Neutrophil (primary cell): ENCODE measurements at regions not wholly inside any gene's neighbourhood (a gene's known extent, or its start where the extent isn't known, plus 50 kb on each side); places are given as distances from the start of the nearest gene placed in this dataset.
"Not testable (repeated sequence)": the region's sequence is repeated elsewhere in the genome, so short reads cannot be mapped to it uniquely, and the experiment has no call there.

Experiments used
- H3K27ac ChIP-seq: fragments of 200-600 bp; sonication (generic); 2 replicates; pipeline ENCODE4 v1.5.1; 2016; ENCODE audit warnings: mild to moderate bottlenecking, moderate library complexity
- H3K27me3 ChIP-seq: fragments of 200-600 bp; sonication (generic); 2 replicates; pipeline ENCODE4 v1.6.0; 2016; ENCODE audit warnings: mild to moderate bottlenecking
- H3K36me3 ChIP-seq: fragments of 200-600 bp; sonication (generic); 2 replicates; pipeline ENCODE4 v1.5.1; 2017
- H3K4me1 ChIP-seq, 2 experiments: fragments of 200-600 bp in 1 of 2; sonication (generic) in 1 of 2; 1 replicate in 1 of 2; 2 replicates in 1 of 2; pipeline versions ENCODE4 v1.5.1 to v1.6.1; 2013 to 2016; ENCODE audit warnings: low read depth in 1 of 2, low read length in 1 of 2, mild to moderate bottlenecking in 1 of 2, moderate library complexity in 1 of 2; ENCODE audit not compliant: control insufficient read depth in 1 of 2, insufficient read depth in 1 of 2
- H3K4me3 ChIP-seq, 2 experiments: fragments of 200-600 bp in 1 of 2; sonication (generic) in 1 of 2; 1 replicate in 1 of 2; 2 replicates in 1 of 2; pipeline ENCODE4 v1.5.1; 2013 to 2016; ENCODE audit warnings: low read depth in 1 of 2, low read length in 1 of 2, mild to moderate bottlenecking in 1 of 2, moderate library complexity in 1 of 2
- H3K9me3 ChIP-seq: fragments of 200-600 bp; sonication (generic); 2 replicates; pipeline ENCODE4 v1.5.1; 2016
- TF ChIP-seq, protein P1 (sequence below): fragments of 200-600 bp; sonication (generic); IDR thresholded peaks from 2 replicates; pipeline ENCODE4 v1.5.1; 2016; ENCODE audit warnings: antibody characterized with exemption

DNA sequence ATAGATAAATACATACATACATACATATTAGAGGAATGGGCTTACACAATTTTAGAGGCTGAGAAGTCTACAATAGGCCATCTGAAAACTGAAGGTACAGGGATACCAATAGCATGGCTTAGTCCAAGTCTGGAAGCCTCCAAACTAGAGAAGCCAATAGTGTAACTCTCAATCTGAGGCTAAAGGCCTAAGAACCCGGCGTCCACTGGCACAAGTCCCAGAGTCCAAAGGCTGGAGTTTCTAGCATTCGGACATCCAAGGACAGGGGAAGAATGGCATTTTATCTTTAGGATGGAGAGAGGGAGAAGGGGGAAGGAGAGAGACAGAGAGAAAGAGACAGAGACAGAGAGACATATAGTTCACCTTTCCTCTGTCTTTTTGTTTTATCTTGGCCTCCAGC lies 63.7 kb upstream of the SYT4 start:
- H3K4me3 ChIP-seq = no peak overlapping the region
- no peaks in the 10 kb centered on the region for H3K9me3 ChIP-seq
- no peaks in the 10 kb centered on the region for H3K4me1 ChIP-seq
- TF ChIP-seq, protein P1, sequence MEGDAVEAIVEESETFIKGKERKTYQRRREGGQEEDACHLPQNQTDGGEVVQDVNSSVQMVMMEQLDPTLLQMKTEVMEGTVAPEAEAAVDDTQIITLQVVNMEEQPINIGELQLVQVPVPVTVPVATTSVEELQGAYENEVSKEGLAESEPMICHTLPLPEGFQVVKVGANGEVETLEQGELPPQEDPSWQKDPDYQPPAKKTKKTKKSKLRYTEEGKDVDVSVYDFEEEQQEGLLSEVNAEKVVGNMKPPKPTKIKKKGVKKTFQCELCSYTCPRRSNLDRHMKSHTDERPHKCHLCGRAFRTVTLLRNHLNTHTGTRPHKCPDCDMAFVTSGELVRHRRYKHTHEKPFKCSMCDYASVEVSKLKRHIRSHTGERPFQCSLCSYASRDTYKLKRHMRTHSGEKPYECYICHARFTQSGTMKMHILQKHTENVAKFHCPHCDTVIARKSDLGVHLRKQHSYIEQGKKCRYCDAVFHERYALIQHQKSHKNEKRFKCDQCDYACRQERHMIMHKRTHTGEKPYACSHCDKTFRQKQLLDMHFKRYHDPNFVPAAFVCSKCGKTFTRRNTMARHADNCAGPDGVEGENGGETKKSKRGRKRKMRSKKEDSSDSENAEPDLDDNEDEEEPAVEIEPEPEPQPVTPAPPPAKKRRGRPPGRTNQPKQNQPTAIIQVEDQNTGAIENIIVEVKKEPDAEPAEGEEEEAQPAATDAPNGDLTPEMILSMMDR = no peak
- H3K27me3 ChIP-seq = no peaks in the 10 kb centered on the region
- H3K27ac ChIP-seq = no peak overlapping the region
- no peaks in the 10 kb centered on the region for H3K36me3 ChIP-seq

DNA sequence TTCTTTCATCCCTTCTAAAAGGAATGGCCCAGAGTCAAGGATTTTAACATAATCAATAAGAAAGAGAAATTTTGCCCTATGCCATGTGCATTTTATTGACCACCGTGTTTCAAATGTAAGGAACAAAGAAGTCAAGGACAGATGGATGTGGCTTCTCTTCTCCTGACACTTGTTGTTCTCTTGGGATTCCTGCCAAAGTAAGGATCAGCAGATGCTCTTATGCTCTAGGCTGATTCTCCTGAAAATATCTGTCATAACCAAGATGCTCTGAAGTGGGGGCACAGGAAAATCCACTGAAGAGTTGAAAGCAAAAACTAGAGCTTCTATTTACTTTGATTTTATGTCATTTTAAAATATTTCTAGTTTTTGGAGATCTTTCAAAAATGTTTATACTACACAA lies 72.9 kb upstream of the SYT4 start:
- no peak overlapping the region for H3K27ac ChIP-seq
- H3K36me3 ChIP-seq = no peaks in the 10 kb centered on the region
- no peaks in the 10 kb centered on the region for H3K4me1 ChIP-seq
- no peaks in the 10 kb centered on the region for H3K27me3 ChIP-seq
- H3K9me3 ChIP-seq = no peaks in the 10 kb centered on the region
- TF ChIP-seq, protein P1 = no peak
- no peak overlapping the region for H3K4me3 ChIP-seq

GRCh38 chr18:43364535-43364934 lies 87.2 kb upstream of the SYT4 start:
- Histone ChIP-seq H3K27me3 (no peaks in the 10 kb centered on the region), H3K9me3 (no peaks in the 10 kb centered on the region), H3K4me1 (no peaks in the 10 kb centered on the region), H3K4me3 (no peak overlapping the region), H3K36me3 (no peaks in the 10 kb centered on the region), H3K27ac (no peak overlapping the region)
- TF ChIP-seq, protein P1 = no peak

- no peaks in the 10 kb centered on the region for H3K4me1 ChIP-seq
- no peaks in the 10 kb centered on the region for H3K27me3 ChIP-seq
- H3K27ac ChIP-seq = no peak overlapping the region
- no peak overlapping the region for H3K4me3 ChIP-seq
- TF ChIP-seq, protein P1 = no peak
- no peaks in the 10 kb centered on the region for H3K9me3 ChIP-seq
- H3K36me3 ChIP-seq = no peaks in the 10 kb centered on the region
These were observed 90.6 kb upstream of the SYT4 start for GRCh38 chr18:43367895-43368294.

GRCh38 chr18:43369311-43369710 lies 92.0 kb upstream of the SYT4 start:
- not testable (repeated sequence) for H3K36me3 ChIP-seq, H3K27ac ChIP-seq, H3K9me3 ChIP-seq, H3K4me3 ChIP-seq, H3K4me1 ChIP-seq, H3K27me3 ChIP-seq

DNA sequence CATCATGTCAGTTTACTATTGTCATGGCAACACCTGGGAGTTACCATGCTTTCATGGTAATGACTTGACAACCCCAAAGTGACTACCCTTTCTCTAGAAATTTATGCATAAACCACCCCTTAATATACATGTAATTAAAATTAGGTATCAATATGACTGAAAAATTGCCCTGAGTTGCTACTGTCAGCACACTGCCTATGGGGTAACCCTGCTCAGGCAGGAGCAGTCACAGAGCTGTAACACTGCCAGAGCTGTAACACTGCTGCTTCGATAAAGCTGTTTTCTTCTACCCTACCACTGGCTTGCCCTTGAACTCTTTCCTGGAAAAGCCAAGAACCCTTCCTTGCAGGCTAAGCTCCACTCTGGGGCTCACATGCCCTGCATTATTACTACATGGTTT lies 95.5 kb upstream of the SYT4 start:
- no peaks in the 10 kb centered on the region for H3K9me3 ChIP-seq
- no peaks in the 10 kb centered on the region for H3K4me1 ChIP-seq
- no peak overlapping the region for H3K4me3 ChIP-seq
- TF ChIP-seq, protein P1 = no peak
- no peaks in the 10 kb centered on the region for H3K27me3 ChIP-seq
- no peaks in the 10 kb centered on the region for H3K36me3 ChIP-seq
- no peak overlapping the region for H3K27ac ChIP-seq
